GM18508 (cell line): ENCODE measurements at regions not wholly inside any gene's neighbourhood (a gene's known extent, or its start where the extent isn't known, plus 50 kb on each side); places are given as distances from the start of the nearest gene placed in this dataset.

Experiments used
- ATAC-seq: cut with Tn5 transposase; IDR thresholded peaks from one replicate; pipeline ENCODE4 v1.9.1; 2021; ENCODE audit warnings: moderate number of reproducible peaks; ENCODE audit not compliant: insufficient read depth, unreplicated experiment

DNA sequence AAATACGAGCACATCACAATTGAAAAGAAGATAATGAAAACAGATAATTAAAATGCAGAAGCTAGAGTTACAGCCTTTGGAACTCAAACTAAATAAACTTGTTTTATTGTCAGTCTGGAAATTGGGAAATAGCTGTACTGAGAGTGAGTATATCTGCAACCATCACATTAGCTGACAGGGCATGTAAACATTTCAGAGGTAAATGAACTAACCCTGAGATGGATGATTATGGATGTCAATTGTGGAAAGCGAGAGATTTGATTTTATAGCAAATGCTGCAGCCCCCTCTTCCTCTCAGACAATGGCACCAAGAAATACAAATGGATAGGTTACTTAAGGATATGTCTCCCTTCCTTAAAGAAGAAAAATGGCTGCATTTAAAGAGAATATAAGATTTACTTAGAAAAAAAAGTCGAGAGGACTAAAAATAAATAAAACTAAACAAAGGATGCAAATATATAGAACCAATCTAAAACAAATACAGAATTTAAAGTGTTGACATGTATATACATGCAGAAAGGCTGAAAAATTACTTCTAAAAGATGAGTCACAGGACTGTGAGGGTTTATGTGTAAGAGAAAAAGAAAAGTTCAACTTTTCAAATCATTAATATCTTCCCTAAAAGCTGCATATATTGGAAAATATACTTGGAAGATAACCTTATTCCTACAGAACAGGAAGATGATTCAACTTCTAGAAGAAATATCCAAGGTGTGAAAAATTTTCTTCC lies 120.3 kb upstream of the FLRT2 start:
- no peak for ATAC-seq

DNA sequence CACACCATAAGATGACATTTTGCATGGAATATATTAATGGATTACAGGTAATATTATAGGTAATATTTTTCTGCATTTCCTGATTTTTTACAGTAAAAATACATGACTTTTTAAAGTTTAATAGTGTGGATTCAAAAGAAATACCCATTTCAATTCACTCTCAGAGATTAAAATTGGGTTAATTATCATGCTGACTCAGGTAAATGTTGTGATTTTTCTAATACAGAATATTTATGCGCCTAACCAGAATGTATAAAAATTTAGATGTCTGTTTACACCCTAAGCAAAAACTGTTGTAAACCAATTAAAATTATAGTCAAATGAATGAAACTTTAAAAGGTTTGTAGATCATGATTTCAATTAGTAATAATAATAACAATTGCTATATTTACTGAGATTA lies 117.2 kb upstream of the FLRT2 start:
- no peak for ATAC-seq

DNA sequence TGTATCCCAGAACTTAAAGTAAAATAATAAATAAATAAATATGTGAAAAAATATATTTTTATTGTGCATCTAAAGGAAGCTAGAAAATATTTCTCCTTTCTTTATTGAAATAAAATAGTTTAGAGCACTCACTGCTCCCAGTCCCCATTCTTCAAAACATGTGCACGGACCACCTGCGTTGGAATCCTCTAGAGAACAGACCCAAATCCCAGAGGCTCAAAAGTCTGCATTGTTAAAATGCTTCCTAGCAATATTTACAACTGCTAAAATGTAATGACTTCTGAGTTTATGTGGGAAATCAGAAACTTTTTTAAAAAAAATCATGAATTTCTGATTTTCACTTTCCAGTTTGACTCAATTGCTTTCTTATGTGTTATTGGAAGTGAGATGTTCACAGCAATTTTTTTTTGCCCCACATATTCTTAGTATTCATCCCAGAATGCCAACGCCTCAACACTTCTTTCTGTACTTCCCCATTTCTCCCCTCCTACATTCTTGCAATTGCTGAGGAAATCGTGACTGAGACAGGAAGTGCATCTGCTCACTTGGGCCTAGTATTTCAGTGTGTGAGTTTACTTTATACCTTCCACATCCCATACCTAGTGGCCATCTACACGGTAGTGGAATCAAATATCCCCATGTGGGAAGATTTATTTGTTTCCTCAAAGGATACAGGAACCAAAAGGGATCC lies 116.0 kb upstream of the FLRT2 start:
- no peak for ATAC-seq

DNA sequence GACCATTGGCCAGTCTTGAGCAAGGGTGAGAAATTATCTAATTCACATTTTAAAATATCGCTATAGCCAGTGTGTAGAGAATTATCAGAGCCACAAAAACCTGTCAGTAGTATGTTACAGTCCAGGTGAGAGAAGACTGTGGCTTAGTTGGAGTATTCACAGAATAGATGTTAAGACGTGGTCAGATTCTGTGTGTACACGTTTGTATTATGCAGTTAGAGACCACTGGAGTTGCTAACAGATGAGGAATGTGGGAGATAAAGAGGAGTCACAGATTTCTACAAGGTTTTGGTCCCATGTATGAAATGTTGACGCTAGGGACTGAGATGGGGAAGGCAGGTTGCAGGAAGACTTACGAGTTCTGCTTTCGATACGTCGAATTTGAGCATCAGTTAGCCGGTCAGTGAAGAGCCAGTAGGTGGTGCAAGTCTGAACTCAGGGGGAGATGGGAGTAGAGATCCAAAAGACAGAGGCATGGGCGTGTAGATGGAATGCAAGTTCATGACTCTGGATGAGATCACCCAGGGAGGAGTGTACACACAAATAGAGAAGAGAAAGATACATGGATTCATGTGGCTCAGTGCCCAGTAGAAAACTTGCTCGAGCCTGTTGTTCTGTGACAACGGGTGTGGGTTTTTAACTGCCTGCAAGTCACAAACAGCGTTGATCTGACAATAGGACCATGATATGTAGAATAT lies 114.8 kb upstream of the FLRT2 start:
- ATAC-seq, result no peak

DNA sequence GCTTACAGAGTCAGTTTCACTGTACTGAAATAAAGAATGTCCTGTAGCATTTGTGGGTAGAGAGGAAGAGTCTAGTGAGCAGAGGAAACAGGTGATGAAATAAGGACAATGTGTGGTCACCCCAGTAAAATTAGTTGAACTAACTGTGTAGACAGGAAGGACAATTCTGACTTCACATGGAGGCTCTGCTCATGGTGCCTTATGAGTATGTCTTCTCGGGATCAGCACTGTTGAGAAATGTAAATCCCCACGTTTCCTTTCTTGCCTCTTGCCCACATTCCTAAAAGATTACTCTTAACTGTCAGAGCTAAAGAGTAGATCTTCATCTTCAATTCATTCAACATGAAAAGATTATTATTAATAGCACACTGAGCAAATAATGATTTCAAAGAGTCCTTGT lies 113.2 kb upstream of the FLRT2 start:
- ATAC-seq, result no peak

DNA sequence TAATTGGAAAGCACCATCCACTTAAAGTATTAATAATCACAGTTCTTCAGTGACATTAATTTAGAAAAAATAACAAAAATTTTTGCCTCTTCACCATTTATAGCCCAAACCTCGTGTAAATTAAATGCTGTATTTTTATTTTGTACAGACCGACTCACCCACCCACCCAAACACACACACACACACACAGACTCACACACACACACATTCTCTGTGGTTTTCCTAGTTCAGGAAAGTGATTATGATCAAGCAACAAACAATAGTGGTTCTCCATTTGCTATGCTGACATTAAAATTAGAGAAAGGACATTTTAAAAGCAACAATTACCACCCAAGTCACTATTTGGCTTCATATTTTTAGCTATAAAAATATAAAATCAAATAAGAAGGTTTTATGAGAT lies 112.5 kb upstream of the FLRT2 start:
- no peak for ATAC-seq

DNA sequence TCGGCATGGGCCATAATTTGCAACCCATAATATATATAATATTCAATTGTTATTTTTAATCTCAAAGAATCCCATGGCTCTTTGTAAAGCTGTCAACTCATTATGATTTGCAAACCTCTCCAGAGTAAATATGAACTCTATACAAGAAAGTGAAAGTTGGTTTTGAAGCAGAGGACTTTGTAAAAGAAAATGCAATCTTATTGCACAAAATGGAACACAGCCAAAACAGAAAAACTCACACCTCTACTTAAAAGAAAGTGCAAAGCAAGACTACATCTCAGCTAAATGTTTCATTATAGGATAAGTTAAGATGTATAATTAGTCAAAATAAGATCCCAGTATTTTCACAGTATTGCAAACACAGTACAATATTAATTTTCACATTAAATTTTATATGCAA lies 111.2 kb upstream of the FLRT2 start:
- ATAC-seq, result no peak

DNA sequence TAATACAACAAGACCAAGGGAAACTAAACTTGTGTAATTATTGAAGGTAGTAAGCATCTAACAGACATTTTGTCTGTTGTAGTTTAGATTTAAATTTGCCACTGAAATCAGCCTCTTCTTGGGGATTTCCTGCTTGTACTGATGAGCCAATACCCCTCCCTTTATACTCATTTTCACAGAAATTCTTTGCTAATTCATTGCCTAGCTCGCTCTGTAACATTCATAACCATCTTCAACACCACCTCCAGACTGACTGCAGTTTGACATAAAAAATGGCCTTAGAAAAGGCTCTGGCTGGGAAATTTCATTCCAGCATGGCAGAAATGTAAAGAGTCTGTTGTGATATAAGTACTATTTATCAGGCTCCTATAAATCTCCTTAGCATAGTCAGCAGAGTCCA lies 109.7 kb upstream of the FLRT2 start:
- ATAC-seq, result no peak

DNA sequence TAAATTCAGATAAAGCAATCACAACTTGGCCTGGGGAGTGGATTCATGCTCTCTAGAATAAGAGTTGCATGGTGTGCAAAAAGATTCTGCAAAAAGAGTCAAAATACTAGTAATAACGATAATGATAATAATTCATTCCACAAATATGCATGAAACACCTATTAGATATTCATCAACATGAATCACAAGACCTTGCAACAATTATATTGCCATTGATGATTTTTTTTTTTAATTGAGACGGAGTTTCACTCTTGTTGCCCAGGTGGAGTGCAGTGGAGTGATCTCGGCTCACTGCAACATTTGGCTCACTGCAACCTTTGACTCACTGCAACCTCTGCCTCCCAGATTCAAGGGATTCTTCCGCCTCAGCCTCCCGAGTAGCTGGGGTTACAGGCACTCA lies 109.2 kb upstream of the FLRT2 start:
- no peak for ATAC-seq

DNA sequence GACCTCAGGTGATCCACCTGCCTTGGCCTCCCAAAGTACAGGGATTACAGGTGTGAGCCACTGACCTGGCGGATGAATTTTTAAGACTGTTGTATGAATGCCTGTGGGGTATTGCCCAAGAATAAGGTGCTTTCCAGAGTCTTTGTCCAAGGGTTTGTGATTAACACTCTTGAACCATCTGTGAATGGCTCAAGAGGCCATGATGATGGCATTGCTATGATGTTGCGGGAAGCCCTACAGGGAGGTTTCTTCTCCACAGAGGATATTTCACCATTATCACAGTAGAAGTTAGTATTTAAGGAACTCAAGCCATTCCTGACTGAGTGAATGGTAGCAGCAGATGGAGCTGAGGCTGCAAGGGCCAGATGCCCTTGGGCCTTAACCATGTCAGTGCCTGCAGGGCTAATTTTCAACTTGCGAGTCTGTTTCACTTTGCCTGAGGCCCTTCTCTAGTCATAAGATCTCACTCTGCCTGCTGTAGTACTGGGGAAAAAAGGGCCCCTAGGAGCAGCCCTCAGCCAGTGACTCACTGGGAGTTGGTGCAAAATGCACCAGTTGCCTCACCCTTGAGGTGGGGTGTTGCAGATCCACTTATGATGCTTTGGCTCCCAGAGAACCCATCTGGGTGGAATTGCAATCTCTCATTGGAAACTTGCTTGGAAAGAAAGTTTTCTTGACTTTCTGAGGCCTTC lies 108.6 kb upstream of the FLRT2 start:
- no peak for ATAC-seq

DNA sequence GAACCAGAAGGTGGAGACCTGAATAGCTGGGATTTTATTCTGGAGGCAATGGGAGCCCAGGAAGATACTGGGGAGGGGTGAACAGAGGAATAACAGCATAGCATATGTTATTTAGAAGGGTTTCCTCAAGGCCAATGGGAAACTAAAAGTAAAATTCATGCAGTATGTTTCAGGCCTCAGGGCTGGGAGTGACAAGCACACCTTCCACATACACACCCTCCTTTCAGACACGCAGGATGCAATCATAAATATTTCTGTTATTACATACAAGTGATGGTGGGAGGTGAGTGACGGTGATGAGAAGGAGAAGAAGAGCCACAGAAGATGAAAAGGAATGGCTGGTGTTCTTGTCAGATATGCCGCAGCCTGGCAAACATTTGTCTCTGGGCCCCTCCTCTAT lies 106.1 kb upstream of the FLRT2 start:
- ATAC-seq, result no peak

DNA sequence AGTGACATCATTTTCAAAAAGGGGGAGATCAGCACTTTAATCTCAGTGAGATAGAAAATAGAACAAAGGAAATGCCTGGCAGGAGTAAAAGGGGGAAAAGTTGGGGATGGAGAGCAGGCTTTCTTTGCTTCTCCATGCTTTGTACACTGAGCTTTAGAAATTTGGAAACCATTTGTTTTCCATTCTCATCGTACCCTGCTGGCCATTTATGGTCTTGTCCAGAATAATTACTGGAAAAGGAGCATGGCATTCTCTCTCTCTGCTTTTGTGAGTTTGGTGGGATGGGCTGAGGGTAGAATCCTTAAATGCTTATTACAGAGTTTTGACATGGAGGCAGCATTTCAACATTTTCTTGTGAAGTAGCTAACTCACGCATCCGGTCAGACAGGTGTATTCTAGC lies 104.4 kb upstream of the FLRT2 start:
- ATAC-seq, result no peak

DNA sequence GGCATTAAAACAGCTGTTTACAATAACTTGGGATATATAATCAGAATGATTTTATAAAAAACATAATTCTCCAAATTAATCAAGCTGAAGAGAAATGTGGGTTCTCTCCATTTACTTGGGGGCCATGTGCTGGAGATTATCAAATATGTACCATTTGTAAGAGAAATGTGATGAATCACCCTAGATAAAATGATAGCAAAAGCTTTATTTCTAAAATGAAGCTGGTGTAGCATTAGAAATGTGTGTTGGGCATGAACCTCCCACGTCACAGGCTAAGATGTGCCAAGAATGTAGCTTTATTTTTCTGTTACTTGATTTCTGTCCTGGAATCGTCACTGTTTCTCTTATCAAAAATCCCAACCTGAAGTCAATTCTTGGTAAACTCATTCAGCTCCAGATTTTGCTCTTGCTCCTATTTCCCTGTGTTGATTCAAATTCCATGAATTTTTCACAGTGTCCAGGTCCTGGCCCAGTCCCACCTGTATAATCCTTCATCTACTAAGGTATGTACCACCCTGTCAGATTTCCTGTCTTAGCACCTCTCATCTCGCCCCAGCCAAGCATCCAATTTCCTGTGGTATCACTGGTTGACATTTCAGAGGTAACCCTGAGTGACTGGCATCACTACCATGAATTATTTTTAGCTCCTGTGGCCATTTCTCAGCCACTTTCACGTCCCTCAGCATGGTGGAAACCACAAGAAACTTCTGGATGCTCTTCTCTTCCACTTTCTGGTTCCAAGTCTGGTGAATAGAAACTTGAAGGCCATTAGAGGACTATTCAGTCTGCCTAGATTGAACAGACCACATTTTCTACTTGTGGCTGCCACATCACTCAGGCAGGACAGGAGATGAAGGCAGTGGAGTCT lies 103.6 kb upstream of the FLRT2 start:
- no peak for ATAC-seq

DNA sequence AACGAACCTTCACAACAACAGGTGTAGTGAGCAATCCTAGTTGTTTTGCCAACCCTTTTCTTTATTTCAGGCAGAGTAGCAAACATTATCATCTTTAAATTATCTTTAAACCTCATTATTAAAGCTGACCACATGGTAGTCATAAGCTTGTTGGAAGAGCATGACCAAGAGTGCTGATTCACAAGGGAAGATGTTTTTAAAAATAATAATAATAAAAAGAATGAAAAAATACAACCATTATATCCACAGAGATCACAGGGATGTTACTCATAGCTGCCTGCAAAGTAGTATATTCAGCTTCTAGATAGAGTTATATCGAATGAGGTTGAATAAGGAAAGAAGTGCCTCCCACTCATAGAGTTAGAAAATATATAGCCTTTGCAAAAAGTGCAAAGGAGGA lies 101.0 kb upstream of the FLRT2 start:
- no peak for ATAC-seq

DNA sequence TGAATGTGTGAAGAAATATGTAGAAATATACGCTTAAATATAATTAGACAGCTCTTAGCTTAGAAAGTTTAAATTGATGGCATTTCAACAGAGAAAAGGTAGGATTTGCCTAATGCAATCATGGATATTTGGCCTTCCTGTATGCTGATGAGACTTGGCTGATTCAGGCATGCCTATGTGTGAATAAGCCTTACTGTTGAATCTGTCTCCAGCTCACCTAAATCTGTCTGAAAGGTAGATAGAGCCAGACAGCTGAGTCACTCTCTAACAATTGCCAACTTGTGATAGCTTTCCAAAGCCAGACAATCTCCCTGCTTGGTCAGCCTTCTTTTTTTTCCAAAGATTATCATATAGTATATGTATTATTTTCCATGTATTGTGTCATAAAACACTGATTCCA lies 92.8 kb upstream of the FLRT2 start:
- ATAC-seq, result no peak

DNA sequence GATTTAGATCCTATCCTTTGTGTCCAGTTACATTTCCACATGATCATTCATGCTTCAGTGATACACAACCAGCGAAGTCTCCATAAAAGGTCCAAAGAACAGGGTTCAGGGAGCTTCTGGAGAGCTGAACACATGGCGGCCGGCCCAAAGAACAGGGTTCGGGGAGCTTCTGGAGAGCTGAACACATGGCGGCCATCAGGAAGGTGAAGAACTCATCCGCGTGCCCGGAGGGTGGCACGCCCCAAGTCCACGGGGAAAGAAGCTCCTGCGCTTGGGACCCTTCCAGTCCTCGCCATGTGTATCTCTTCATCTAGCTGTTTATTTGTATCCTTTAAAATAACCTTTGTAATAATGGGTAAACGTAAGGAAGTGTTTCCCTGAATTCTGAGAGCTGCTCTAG lies 91.9 kb upstream of the FLRT2 start:
- no peak for ATAC-seq

DNA sequence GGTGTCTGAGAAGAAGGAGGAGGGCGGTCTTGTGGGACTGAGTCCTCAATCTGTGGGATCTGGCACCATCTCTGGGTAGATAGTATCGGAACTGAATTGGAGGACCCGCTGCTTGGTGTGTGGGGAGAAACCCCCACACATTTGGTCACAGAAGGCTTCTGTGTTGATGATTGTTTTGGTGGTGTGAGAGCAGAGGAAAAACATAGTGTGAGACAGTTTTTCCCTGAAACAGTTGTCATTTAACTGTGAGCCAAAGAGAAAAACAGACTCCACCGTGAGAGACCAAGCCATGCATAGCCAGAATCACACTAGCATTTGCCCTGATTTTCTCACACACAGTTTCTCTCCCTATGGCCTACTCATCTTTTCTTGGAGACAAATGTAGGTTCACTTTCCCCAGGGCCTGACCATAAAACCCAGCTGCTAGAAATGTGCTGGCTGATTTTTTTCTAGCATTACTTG lies 91.4 kb upstream of the FLRT2 start:
- ATAC-seq, result no peak

DNA sequence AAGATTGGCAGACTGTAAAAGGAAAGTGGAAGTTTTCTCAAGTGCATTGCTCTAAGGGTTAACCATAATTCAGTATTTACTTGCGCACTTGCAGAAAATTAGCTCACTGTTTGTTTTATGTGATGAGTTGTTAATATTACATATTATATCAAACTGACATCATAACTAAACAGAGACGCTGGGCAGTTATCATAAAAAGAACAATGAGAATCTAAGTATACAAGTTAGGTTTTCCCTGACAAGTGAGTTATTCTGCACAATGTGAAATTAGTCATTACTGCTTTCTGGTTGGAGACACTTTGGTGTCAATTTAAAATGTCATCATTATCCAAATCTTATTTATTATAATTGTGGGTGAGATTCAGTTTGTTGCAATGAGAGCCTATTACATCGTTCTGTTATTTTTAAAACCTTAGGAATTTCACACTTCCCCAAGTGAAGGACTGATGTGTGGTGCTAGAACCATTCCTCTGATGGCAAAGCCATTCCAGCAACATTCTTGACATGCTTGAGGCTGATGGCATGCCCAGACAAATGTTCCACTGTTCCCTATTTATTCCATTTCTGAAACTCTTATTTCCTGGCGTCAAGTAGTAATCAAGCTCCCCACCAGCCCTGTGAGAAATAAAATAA lies 90.1 kb upstream of the FLRT2 start:
- no peak for ATAC-seq

DNA sequence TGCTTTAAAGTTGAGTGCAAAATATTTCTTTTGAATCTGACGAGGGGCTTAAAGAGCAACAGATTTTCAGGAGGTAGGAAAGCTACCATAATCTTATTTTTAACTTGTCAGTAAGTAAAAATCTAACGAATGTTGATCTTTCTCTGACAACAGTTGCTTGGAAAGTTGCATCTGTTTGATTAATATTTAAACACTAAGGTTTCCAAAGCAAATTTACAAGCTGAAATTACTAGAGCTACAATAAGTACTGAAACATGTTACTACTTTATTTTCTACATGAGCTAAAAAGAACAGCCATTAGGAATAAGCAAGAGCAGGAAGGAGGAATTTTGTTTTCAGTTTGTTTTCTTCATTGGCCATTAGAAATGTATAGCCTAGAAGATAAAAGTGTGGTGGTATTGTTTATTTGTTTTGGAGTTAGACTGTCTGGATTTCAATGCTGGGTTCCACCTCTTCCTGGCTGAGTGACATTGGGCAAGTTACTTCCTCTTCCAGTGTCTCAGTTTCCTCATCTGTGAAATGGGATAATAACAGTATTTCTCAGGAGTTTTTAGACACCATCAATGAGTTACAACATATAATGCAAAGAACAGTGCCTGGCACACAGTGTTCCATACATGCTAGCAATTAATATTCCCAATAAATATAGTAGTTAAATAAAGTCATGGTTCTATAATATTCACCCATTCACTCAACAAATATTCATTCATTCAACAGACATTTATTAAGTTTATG lies 87.9 kb upstream of the FLRT2 start:
- no peak for ATAC-seq
